GM23338 (cell line): ENCODE measurements at regions not wholly inside any gene's neighbourhood (a gene's known extent, or its start where the extent isn't known, plus 50 kb on each side); places are given as distances from the start of the nearest gene placed in this dataset.
A peak's percentile ranks its signal among the peaks of the same experiment; 100 is the strongest.

Experiments
- ATAC-seq: fragments of 200-7000 bp; cut with Tn5 transposase; 3 replicates; pipeline ENCODE4 v1.9.1; 2020
- DNase-seq: peaks from one replicate; pipeline ENCODE4 v3.0.0-alpha.2; 2015; ENCODE audit warnings: low spot score
- H2AFZ ChIP-seq: fragments of 200-600 bp; sonication (generic); 2 replicates; pipeline ENCODE4 v1.8.0; 2016; ENCODE audit warnings: antibody characterized with exemption, mild to moderate bottlenecking, moderate library complexity
- H3F3A ChIP-seq: fragments of 200-600 bp; sonication (generic); replicated peaks from 2 replicates; pipeline ENCODE4 v1.8.0; 2017; ENCODE audit warnings: antibody characterized with exemption, mixed run types, low read depth
- H3K27ac ChIP-seq: fragments of 200-600 bp; sonication (generic); 2 replicates; pipeline ENCODE4 v1.6.1; 2016; ENCODE audit warnings: low read depth
- H3K27me3 ChIP-seq: fragments of 200-600 bp; sonication (generic); 2 replicates; pipeline ENCODE4 v1.8.0; 2016; ENCODE audit warnings: mild to moderate bottlenecking, mixed run types, moderate library complexity; ENCODE audit not compliant: insufficient read depth
- H3K36me3 ChIP-seq: fragments of 200-600 bp; sonication (generic); 2 replicates; pipeline ENCODE4 v1.8.0; 2016; ENCODE audit warnings: mild to moderate bottlenecking; ENCODE audit not compliant: insufficient read depth
- H3K4me1 ChIP-seq: fragments of 200-600 bp; sonication (generic); 2 replicates; pipeline ENCODE4 v1.8.0; 2016; ENCODE audit warnings: mild to moderate bottlenecking, moderate library complexity; ENCODE audit not compliant: insufficient read depth
- H3K4me2 ChIP-seq: fragments of 200-600 bp; sonication (generic); 2 replicates; pipeline ENCODE4 v1.7.1; 2017; ENCODE audit warnings: mixed run types
- H3K4me3 ChIP-seq: fragments of 200-600 bp; sonication (generic); 2 replicates; pipeline ENCODE4 v1.6.1; 2016; ENCODE audit warnings: mixed run types
- H3K79me2 ChIP-seq: fragments of 200-600 bp; sonication (generic); replicated peaks from 2 replicates; pipeline ENCODE4 v1.8.0; 2017; ENCODE audit warnings: mild to moderate bottlenecking; ENCODE audit not compliant: insufficient read depth
- H3K9me2 ChIP-seq: fragments of 200-600 bp; sonication (generic); 2 replicates; pipeline ENCODE4 v1.8.0; 2017; ENCODE audit not compliant: insufficient read depth
- H4K20me1 ChIP-seq: fragments of 200-600 bp; sonication (generic); replicated peaks from 2 replicates; pipeline ENCODE4 v1.8.0; 2017; ENCODE audit warnings: mild to moderate bottlenecking; ENCODE audit not compliant: insufficient read depth
- H3K27ac Mint-ChIP-seq: 2 replicates; pipeline ENCODE4 v1.8.0; 2020; ENCODE audit warnings: inconsistent platforms, mild to moderate bottlenecking, moderate library complexity, mixed read lengths
- H3K27me3 Mint-ChIP-seq: 3 replicates; pipeline ENCODE4 v1.8.0; 2022; ENCODE audit warnings: low read depth, mild to moderate bottlenecking, moderate library complexity, mixed read lengths, inconsistent platforms; ENCODE audit not compliant: insufficient read depth, poor library complexity
- H3K36me3 Mint-ChIP-seq: 3 replicates; pipeline ENCODE4 v1.8.0; 2021; ENCODE audit warnings: low read depth, mild to moderate bottlenecking, inconsistent platforms, moderate library complexity, mixed read lengths
- H3K4me1 Mint-ChIP-seq: 3 replicates; pipeline ENCODE4 v1.8.0; 2020; ENCODE audit warnings: mild to moderate bottlenecking, inconsistent platforms, mixed read lengths
- H3K4me3 Mint-ChIP-seq: 3 replicates; pipeline ENCODE4 v1.8.0; 2021; ENCODE audit warnings: moderate library complexity, mild to moderate bottlenecking, inconsistent platforms, mixed read lengths
- H3K9me3 Mint-ChIP-seq: 3 replicates; pipeline ENCODE4 v1.8.0; 2020; ENCODE audit warnings: moderate library complexity, mild to moderate bottlenecking, inconsistent platforms, mixed read lengths
- CREB1 ChIP-seq: fragments of 250-450 bp; sonication (Bioruptor Pico); IDR thresholded peaks from 2 replicates; pipeline ENCODE4 v1.5.0; 2020; ENCODE audit warnings: low read depth, mild to moderate bottlenecking, moderate library complexity
- EZH2 ChIP-seq: fragments of 200-600 bp; sonication (generic); IDR thresholded peaks from one replicate; pipeline ENCODE4 v1.8.0; 2017; ENCODE audit warnings: antibody characterized with exemption, mild to moderate bottlenecking, low read depth; ENCODE audit not compliant: unreplicated experiment
- JUNB ChIP-seq: IDR thresholded peaks from one replicate; pipeline ENCODE4 v1.6.1; 2016; ENCODE audit warnings: antibody characterized with exemption; ENCODE audit not compliant: unreplicated experiment
- NANOG ChIP-seq: IDR thresholded peaks from 2 replicates; pipeline ENCODE4 v1.6.1; 2016; ENCODE audit warnings: antibody characterized with exemption, borderline replicate concordance
- POLR2AphosphoS5 ChIP-seq: IDR thresholded peaks from 2 replicates; pipeline ENCODE4 v1.6.1; 2016; ENCODE audit warnings: antibody characterized with exemption, low read depth
- STAT1 ChIP-seq: IDR thresholded peaks from one replicate; pipeline ENCODE4 v1.6.1; 2016; ENCODE audit warnings: antibody characterized with exemption; ENCODE audit not compliant: unreplicated experiment
- ZNF114 ChIP-seq: fragments of 250-450 bp; sonication (Bioruptor Pico); IDR thresholded peaks from 2 replicates; pipeline ENCODE4 v1.5.0; 2020; ENCODE audit warnings: mild to moderate bottlenecking, moderate library complexity
- ZNF331 ChIP-seq: fragments of 250-450 bp; sonication (Bioruptor Pico); IDR thresholded peaks from 2 replicates; pipeline ENCODE4 v1.5.0; 2020; ENCODE audit warnings: low read depth, mild to moderate bottlenecking, moderate library complexity
- TF ChIP-seq, protein P1 (sequence below), 2 experiments: fragments of 200-600 bp in 1 of 2; sonication (generic) in 1 of 2; conservative IDR thresholded peaks; 2 replicates each; pipeline versions ENCODE4 v1.5.1 to v1.6.1; 2016 to 2017; ENCODE audit warnings: antibody characterized with exemption in 2 of 2, low read depth in 2 of 2, mild to moderate bottlenecking in 2 of 2, moderate library complexity in 1 of 2
- TF ChIP-seq, protein P2 (sequence below): IDR thresholded peaks from 2 replicates; pipeline ENCODE4 v1.6.1; 2016; ENCODE audit warnings: antibody characterized with exemption
- TF ChIP-seq, protein P3 (sequence below): IDR thresholded peaks from one replicate; pipeline ENCODE4 v1.6.1; 2018; ENCODE audit warnings: antibody characterized with exemption; ENCODE audit not compliant: unreplicated experiment

DNA sequence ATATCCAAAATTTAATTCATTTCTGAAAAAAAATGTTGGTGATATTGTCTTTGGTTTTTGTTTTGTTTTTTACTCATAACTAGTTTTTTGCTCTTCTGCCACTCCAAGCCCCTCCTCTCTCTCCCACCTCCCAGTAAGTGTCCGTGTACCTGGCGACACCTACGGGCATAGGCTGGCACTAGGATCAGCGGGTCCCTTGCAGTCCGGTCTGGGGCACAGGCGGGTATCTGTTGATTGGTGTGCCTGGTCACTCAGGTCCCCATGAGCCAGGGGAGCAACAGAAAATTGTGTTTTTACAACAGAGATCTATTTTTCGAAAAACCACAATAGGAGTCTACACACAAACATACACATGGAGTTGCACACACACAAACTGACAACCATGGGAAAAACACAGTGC is 104.8 kb downstream of the ZIC5 start:
- H3K36me3 ChIP-seq = no peaks in the 10 kb centered on the region
- no peaks in the 10 kb centered on the region for H3F3A ChIP-seq
- ATAC-seq (no peak), DNase-seq (no peak)
- Mint-ChIP-seq H3K4me1 (peaks cover 82% of the 10 kb centered on the region), H3K36me3 (no peaks in the 10 kb centered on the region), H3K27me3 (peaks cover 2% of the 10 kb centered on the region), H3K27ac (no peak overlapping the region), H3K9me3 (no peaks in the 10 kb centered on the region), H3K4me3 (no peak overlapping the region)
- no peak overlapping the region for H3K27ac ChIP-seq
- H3K79me2 ChIP-seq = no peaks in the 10 kb centered on the region
- H3K9me2 ChIP-seq = no peaks in the 10 kb centered on the region
- H3K4me3 ChIP-seq = no peak overlapping the region
- H4K20me1 ChIP-seq = no peaks in the 10 kb centered on the region
- no peaks in the 10 kb centered on the region for H3K27me3 ChIP-seq
- peaks cover 80% of the 10 kb centered on the region for H3K4me1 ChIP-seq
- H3K4me2 ChIP-seq = no peak overlapping the region
- no peak for TF ChIP-seq POLR2AphosphoS5
- TF ChIP-seq, protein P1, sequence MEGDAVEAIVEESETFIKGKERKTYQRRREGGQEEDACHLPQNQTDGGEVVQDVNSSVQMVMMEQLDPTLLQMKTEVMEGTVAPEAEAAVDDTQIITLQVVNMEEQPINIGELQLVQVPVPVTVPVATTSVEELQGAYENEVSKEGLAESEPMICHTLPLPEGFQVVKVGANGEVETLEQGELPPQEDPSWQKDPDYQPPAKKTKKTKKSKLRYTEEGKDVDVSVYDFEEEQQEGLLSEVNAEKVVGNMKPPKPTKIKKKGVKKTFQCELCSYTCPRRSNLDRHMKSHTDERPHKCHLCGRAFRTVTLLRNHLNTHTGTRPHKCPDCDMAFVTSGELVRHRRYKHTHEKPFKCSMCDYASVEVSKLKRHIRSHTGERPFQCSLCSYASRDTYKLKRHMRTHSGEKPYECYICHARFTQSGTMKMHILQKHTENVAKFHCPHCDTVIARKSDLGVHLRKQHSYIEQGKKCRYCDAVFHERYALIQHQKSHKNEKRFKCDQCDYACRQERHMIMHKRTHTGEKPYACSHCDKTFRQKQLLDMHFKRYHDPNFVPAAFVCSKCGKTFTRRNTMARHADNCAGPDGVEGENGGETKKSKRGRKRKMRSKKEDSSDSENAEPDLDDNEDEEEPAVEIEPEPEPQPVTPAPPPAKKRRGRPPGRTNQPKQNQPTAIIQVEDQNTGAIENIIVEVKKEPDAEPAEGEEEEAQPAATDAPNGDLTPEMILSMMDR (conservative IDR thresholded peaks at IDR 0.05; ENCODE audit: low read depth in 2 of 2) = peak in 1 of 2 experiments; percentile 34; a peak in 3 of 4 replicates
- H2AFZ ChIP-seq = no peak overlapping the region

DNA sequence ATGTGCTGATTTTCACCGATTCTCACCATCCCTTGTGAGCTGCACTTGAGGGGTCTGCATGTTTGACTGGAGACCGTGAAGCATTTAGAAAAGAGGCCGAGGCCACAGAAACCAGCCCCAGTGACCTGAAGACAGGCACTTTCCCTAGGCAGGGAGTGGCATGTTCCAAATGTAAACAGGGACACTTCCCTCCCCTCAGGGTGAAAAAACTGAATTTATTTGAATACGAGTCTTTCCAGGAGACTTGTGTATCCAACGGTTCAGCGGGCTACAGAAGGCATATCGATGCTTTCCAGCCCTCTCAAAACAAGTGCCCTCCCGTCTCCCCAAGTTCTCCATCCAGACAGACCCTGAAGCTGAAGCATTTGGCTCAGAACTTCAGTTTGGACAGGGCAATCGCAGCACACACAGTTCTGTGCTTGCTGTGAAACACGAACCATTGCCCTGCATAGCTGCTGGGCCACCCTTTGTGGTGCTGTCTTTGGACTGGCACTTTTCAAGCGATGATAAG is 106.1 kb downstream of the ZIC5 start:
- TF ChIP-seq ZNF331 (CRISPR knock-in tag) (no peak), ZNF114 (no peak), JUNB (no peak), CREB1 (CRISPR knock-in tag) (no peak), STAT1 (no peak), NANOG (no peak), EZH2 (no peak)
- TF ChIP-seq, protein P2, sequence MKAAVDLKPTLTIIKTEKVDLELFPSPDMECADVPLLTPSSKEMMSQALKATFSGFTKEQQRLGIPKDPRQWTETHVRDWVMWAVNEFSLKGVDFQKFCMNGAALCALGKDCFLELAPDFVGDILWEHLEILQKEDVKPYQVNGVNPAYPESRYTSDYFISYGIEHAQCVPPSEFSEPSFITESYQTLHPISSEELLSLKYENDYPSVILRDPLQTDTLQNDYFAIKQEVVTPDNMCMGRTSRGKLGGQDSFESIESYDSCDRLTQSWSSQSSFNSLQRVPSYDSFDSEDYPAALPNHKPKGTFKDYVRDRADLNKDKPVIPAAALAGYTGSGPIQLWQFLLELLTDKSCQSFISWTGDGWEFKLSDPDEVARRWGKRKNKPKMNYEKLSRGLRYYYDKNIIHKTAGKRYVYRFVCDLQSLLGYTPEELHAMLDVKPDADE = no peak
- TF ChIP-seq, protein P3, sequence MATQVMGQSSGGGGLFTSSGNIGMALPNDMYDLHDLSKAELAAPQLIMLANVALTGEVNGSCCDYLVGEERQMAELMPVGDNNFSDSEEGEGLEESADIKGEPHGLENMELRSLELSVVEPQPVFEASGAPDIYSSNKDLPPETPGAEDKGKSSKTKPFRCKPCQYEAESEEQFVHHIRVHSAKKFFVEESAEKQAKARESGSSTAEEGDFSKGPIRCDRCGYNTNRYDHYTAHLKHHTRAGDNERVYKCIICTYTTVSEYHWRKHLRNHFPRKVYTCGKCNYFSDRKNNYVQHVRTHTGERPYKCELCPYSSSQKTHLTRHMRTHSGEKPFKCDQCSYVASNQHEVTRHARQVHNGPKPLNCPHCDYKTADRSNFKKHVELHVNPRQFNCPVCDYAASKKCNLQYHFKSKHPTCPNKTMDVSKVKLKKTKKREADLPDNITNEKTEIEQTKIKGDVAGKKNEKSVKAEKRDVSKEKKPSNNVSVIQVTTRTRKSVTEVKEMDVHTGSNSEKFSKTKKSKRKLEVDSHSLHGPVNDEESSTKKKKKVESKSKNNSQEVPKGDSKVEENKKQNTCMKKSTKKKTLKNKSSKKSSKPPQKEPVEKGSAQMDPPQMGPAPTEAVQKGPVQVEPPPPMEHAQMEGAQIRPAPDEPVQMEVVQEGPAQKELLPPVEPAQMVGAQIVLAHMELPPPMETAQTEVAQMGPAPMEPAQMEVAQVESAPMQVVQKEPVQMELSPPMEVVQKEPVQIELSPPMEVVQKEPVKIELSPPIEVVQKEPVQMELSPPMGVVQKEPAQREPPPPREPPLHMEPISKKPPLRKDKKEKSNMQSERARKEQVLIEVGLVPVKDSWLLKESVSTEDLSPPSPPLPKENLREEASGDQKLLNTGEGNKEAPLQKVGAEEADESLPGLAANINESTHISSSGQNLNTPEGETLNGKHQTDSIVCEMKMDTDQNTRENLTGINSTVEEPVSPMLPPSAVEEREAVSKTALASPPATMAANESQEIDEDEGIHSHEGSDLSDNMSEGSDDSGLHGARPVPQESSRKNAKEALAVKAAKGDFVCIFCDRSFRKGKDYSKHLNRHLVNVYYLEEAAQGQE = no peak
- H3K27me3 Mint-ChIP-seq = peaks cover 2% of the 10 kb centered on the region

More for the DNA sequence above, 106.1 kb downstream of the ZIC5 start:
- H3K27ac ChIP-seq = no peak overlapping the region
- DNase-seq (no peak), ATAC-seq (no peak)
- no peaks in the 10 kb centered on the region for H3K36me3 ChIP-seq
- no peaks in the 10 kb centered on the region for H3F3A ChIP-seq
- H3K4me2 ChIP-seq = peak overlapping the region; percentile 53
- Mint-ChIP-seq H3K4me1 (peaks cover 82% of the 10 kb centered on the region), H3K27ac (peak overlapping the region; percentile 82), H3K4me3 (no peak overlapping the region), H3K36me3 (no peaks in the 10 kb centered on the region), H3K9me3 (no peaks in the 10 kb centered on the region)
- H3K4me1 ChIP-seq = peaks cover 81% of the 10 kb centered on the region
- no peaks in the 10 kb centered on the region for H4K20me1 ChIP-seq
- H3K79me2 ChIP-seq = no peaks in the 10 kb centered on the region
- no peaks in the 10 kb centered on the region for H3K9me2 ChIP-seq
- no peak overlapping the region for H2AFZ ChIP-seq
- no peaks in the 10 kb centered on the region for H3K27me3 ChIP-seq
- H3K4me3 ChIP-seq = no peak overlapping the region
